NB4 (cell line): ENCODE measurements at regions not wholly inside any gene's neighbourhood (a gene's known extent, or its start where the extent isn't known, plus 50 kb on each side); places are given as distances from the start of the nearest gene placed in this dataset.

ENCODE experiments used
- MYC ChIP-seq: IDR thresholded peaks from 2 replicates; pipeline ENCODE4 v1.6.1; 2011; ENCODE audit warnings: low read depth, low read length
- TF ChIP-seq, protein P1 (sequence below): IDR thresholded peaks from one replicate; pipeline ENCODE4 v1.5.1; 2012; ENCODE audit warnings: low read depth, low read length

- TF ChIP-seq, protein P1, sequence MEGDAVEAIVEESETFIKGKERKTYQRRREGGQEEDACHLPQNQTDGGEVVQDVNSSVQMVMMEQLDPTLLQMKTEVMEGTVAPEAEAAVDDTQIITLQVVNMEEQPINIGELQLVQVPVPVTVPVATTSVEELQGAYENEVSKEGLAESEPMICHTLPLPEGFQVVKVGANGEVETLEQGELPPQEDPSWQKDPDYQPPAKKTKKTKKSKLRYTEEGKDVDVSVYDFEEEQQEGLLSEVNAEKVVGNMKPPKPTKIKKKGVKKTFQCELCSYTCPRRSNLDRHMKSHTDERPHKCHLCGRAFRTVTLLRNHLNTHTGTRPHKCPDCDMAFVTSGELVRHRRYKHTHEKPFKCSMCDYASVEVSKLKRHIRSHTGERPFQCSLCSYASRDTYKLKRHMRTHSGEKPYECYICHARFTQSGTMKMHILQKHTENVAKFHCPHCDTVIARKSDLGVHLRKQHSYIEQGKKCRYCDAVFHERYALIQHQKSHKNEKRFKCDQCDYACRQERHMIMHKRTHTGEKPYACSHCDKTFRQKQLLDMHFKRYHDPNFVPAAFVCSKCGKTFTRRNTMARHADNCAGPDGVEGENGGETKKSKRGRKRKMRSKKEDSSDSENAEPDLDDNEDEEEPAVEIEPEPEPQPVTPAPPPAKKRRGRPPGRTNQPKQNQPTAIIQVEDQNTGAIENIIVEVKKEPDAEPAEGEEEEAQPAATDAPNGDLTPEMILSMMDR, result no peak
- no peak for TF ChIP-seq MYC
Observed at GRCh38 chr11:112499881-112500204, 239.2 kb upstream of the PLET1 start.
